ENCODE measurements at regions not wholly inside any gene's neighbourhood (a gene's known extent, or its start where the extent isn't known, plus 50 kb on each side); places are given as distances from the start of the nearest gene placed in this dataset.
"Not testable (repeated sequence)": the region's sequence is repeated elsewhere in the genome, so short reads cannot be mapped to it uniquely, and the experiment has no call there.

GRCh38 chr20:30297878-30298595 is 959.4 kb upstream of the DEFB115 start:
- DNase-seq = not testable (repeated sequence)

GRCh38 chr20:30300220-30300642 is 957.2 kb upstream of the DEFB115 start:
- not testable (repeated sequence) for DNase-seq

GRCh38 chr20:30302786-30303185 is 954.7 kb upstream of the DEFB115 start:
- DNase-seq = not testable (repeated sequence)

GRCh38 chr20:30309938-30310337 is 947.5 kb upstream of the DEFB115 start:
- not testable (repeated sequence) for DNase-seq

- not testable (repeated sequence) for DNase-seq
Observed at GRCh38 chr20:30310385-30310784, 947.1 kb upstream of the DEFB115 start.

GRCh38 chr20:30312220-30312619 is 945.2 kb upstream of the DEFB115 start:
- not testable (repeated sequence) for DNase-seq

GRCh38 chr20:30313660-30314059 is 943.8 kb upstream of the DEFB115 start:
- not testable (repeated sequence) for DNase-seq

GRCh38 chr20:30316063-30316462 is 941.4 kb upstream of the DEFB115 start:
- DNase-seq = not testable (repeated sequence)

- DNase-seq = not testable (repeated sequence)
Observed at GRCh38 chr20:30316532-30317299, 940.7 kb upstream of the DEFB115 start.

- not testable (repeated sequence) for DNase-seq
Observed at GRCh38 chr20:30333744-30334143, 923.7 kb upstream of the DEFB115 start.

GRCh38 chr20:30337556-30337955 is 919.9 kb upstream of the DEFB115 start:
- DNase-seq = not testable (repeated sequence)

- not testable (repeated sequence) for DNase-seq
Observed at GRCh38 chr20:30348932-30349331, 908.5 kb upstream of the DEFB115 start.

- DNase-seq = not testable (repeated sequence)
Observed at GRCh38 chr20:30356854-30357467, 900.5 kb upstream of the DEFB115 start.

- not testable (repeated sequence) for DNase-seq
Observed at GRCh38 chr20:30361756-30362155, 895.7 kb upstream of the DEFB115 start.

GRCh38 chr20:30376430-30376766 is 881.1 kb upstream of the DEFB115 start:
- not testable (repeated sequence) for DNase-seq

GRCh38 chr20:30376767-30377658 is 880.5 kb upstream of the DEFB115 start:
- DNase-seq = peak; percentile 89

- DNase-seq = not testable (repeated sequence)
Observed at GRCh38 chr20:30378317-30378716, 879.1 kb upstream of the DEFB115 start.

- not testable (repeated sequence) for DNase-seq
Observed at GRCh38 chr20:30378721-30379120, 878.7 kb upstream of the DEFB115 start.

GRCh38 chr20:30384841-30385240 is 872.6 kb upstream of the DEFB115 start:
- not testable (repeated sequence) for DNase-seq

- DNase-seq = not testable (repeated sequence)
Observed at GRCh38 chr20:30386099-30386498, 871.4 kb upstream of the DEFB115 start.

GRCh38 chr20:30387823-30388222 is 869.6 kb upstream of the DEFB115 start:
- DNase-seq = not testable (repeated sequence)

GRCh38 chr20:30393523-30393922 is 863.9 kb upstream of the DEFB115 start:
- not testable (repeated sequence) for DNase-seq

Measured in right forelimb (tissue), 1 donor.